Endodermal cell (in vitro differentiated cells): ENCODE measurements at regions not wholly inside any gene's neighbourhood (a gene's known extent, or its start where the extent isn't known, plus 50 kb on each side); places are given as distances from the start of the nearest gene placed in this dataset.

Experiments
- DNase-seq: peaks from one replicate; pipeline ENCODE4 v3.0.0-alpha.2; 2017
- H3K27ac ChIP-seq: 2 replicates; pipeline ENCODE4 v1.5.1; 2013; ENCODE audit warnings: mild to moderate bottlenecking, low read depth, low read length, moderate library complexity
- H3K27me3 ChIP-seq: 2 replicates; pipeline ENCODE4 v1.6.1; 2013; ENCODE audit warnings: mild to moderate bottlenecking, low read length, moderate library complexity; ENCODE audit not compliant: insufficient read depth, control insufficient read depth, poor library complexity, severe bottlenecking
- H3K36me3 ChIP-seq: 2 replicates; pipeline ENCODE4 v1.7.0; 2013; ENCODE audit warnings: mild to moderate bottlenecking, low read length, moderate library complexity; ENCODE audit not compliant: control insufficient read depth, insufficient read depth
- H3K4me1 ChIP-seq: one replicate; pipeline ENCODE4 v1.7.0; 2013; ENCODE audit warnings: low read length; ENCODE audit not compliant: control insufficient read depth, insufficient read depth
- H3K4me3 ChIP-seq: 2 replicates; pipeline ENCODE4 v1.5.1; 2013; ENCODE audit warnings: mild to moderate bottlenecking, low read length, moderate library complexity
- H3K9ac ChIP-seq: 2 replicates; pipeline ENCODE4 v1.6.1; 2013; ENCODE audit warnings: mild to moderate bottlenecking, low read length, moderate library complexity; ENCODE audit not compliant: poor library complexity, severe bottlenecking; ENCODE audit errors: extremely low read depth
- H3K9me3 ChIP-seq: 2 replicates; pipeline ENCODE4 v1.6.1; 2013; ENCODE audit warnings: mild to moderate bottlenecking, low read length, moderate library complexity; ENCODE audit not compliant: control insufficient read depth
- H3K27ac Mint-ChIP-seq: 2 replicates; pipeline ENCODE4 v1.8.0; 2020; ENCODE audit warnings: mixed read lengths
- H3K27me3 Mint-ChIP-seq: 2 replicates; pipeline ENCODE4 v1.8.0; 2021; ENCODE audit warnings: mild to moderate bottlenecking, mixed read lengths; ENCODE audit not compliant: insufficient read depth
- H3K36me3 Mint-ChIP-seq: 2 replicates; pipeline ENCODE4 v1.8.0; 2020; ENCODE audit warnings: low read depth, mixed read lengths
- H3K4me1 Mint-ChIP-seq: 2 replicates; pipeline ENCODE4 v1.8.0; 2020; ENCODE audit warnings: mixed read lengths
- H3K4me3 Mint-ChIP-seq: 2 replicates; pipeline ENCODE4 v1.8.0; 2020; ENCODE audit warnings: mild to moderate bottlenecking, moderate library complexity, mixed read lengths
- H3K9me3 Mint-ChIP-seq: 2 replicates; pipeline ENCODE4 v1.8.0; 2020; ENCODE audit warnings: mild to moderate bottlenecking, mixed read lengths
- CTCF ChIP-seq: fragments of 200-600 bp; sonication (generic); conservative IDR thresholded peaks from 2 replicates; pipeline ENCODE4 v1.5.0; 2021; ENCODE audit warnings: antibody characterized with exemption, mild to moderate bottlenecking
- WGBS, 2 experiments: methylation state at CpG; one replicate each; pipeline versions ENCODE4 v1.1.5 to v1.1.7; 2013; ENCODE audit warnings: missing lambda C conversion rate in 2 of 2, mixed read lengths in 1 of 2; ENCODE audit not compliant: insufficient coverage in 1 of 2, insufficient read length in 1 of 2; 5-methylcytosine and 5-hydroxymethylcytosine counted together

- no peaks in the 10 kb centered on the region for H3K27me3 Mint-ChIP-seq
- no peaks in the 10 kb centered on the region for H3K9me3 ChIP-seq
These were observed 226.7 kb downstream of the CTTN start for GRCh38 chr11:70625051-70625450.

GRCh38 chr11:70625582-70626518 lies 227.5 kb downstream of the CTTN start:
- Mint-ChIP-seq H3K4me1 (no peaks in the 10 kb centered on the region), H3K4me3 (no peak overlapping the region), H3K9me3 (no peaks in the 10 kb centered on the region), H3K27ac (no peak overlapping the region), H3K36me3 (no peaks in the 10 kb centered on the region), H3K27me3 (no peaks in the 10 kb centered on the region)
- Histone ChIP-seq H3K27me3 (no peaks in the 10 kb centered on the region), H3K27ac (no peak overlapping the region), H3K36me3 (no peaks in the 10 kb centered on the region), H3K4me1 (no peaks in the 10 kb centered on the region), H3K9ac (no peak overlapping the region), H3K9me3 (no peaks in the 10 kb centered on the region), H3K4me3 (no peak overlapping the region)
- no peak for DNase-seq
- no peak for TF ChIP-seq CTCF
- 82 to 91% methylated on average over 16 to 20 of the region's 20 CpGs for WGBS, 2 experiments

More at GRCh38 chr11:70625051-70625450, 226.7 kb downstream of the CTTN start:
- Mint-ChIP-seq H3K27ac (no peak overlapping the region), H3K4me3 (no peak overlapping the region), H3K4me1 (no peaks in the 10 kb centered on the region), H3K36me3 (no peaks in the 10 kb centered on the region), H3K9me3 (no peaks in the 10 kb centered on the region)
- H3K27me3 ChIP-seq: no peaks in the 10 kb centered on the region
- no peak for TF ChIP-seq CTCF
- 88 to 96% methylated on average over 7 of the region's 7 CpGs for WGBS, 2 experiments
- DNase-seq: no peak
- no peaks in the 10 kb centered on the region for H3K4me1 ChIP-seq
- H3K9ac ChIP-seq: no peak overlapping the region
- H3K27ac ChIP-seq: no peak overlapping the region
- H3K4me3 ChIP-seq: no peak overlapping the region
- H3K36me3 ChIP-seq: no peaks in the 10 kb centered on the region

GRCh38 chr11:70627219-70627618 lies 228.9 kb downstream of the CTTN start:
- Histone ChIP-seq H3K27ac (no peak overlapping the region), H3K9ac (no peak overlapping the region), H3K36me3 (no peaks in the 10 kb centered on the region), H3K4me1 (no peaks in the 10 kb centered on the region), H3K9me3 (no peaks in the 10 kb centered on the region), H3K27me3 (no peaks in the 10 kb centered on the region), H3K4me3 (no peak overlapping the region)
- H3K27me3 Mint-ChIP-seq: no peaks in the 10 kb centered on the region
- H3K4me1 Mint-ChIP-seq: no peaks in the 10 kb centered on the region
- no peaks in the 10 kb centered on the region for H3K36me3 Mint-ChIP-seq
- no peak for TF ChIP-seq CTCF
- H3K4me3 Mint-ChIP-seq: no peak overlapping the region
- 90 to 98% methylated on average over 3 to 8 of the region's 8 CpGs for WGBS, 2 experiments
- H3K9me3 Mint-ChIP-seq: no peaks in the 10 kb centered on the region
- DNase-seq: no peak
- H3K27ac Mint-ChIP-seq: no peak overlapping the region
